H1 (cell line): ENCODE measurements at regions not wholly inside any gene's neighbourhood (a gene's known extent, or its start where the extent isn't known, plus 50 kb on each side); places are given as distances from the start of the nearest gene placed in this dataset.
"Not testable (repeated sequence)": the region's sequence is repeated elsewhere in the genome, so short reads cannot be mapped to it uniquely, and the experiment has no call there.

Source experiments
- CTCF ChIA-PET: fragments of 300-600 bp; sonication (Branson Sonifier 250); formaldehyde crosslinking; loops from one replicate; lab custom pipeline; 2021; ENCODE audit not compliant: partially characterized antibody; lab: Charles Lee
- POLR2A ChIA-PET: fragments of 300-600 bp; sonication (Branson Sonifier 250); formaldehyde crosslinking; loops from one replicate; lab custom pipeline; 2021; ENCODE audit warnings: inconsistent platforms; ENCODE audit not compliant: partially characterized antibody; lab: Charles Lee
- DNase-seq, 2 experiments: peaks; one replicate each; pipeline versions ENCODE4 v3.0.0 to v3.0.0-alpha.2; 2010 to 2022; ENCODE audit warnings: low spot score in 2 of 2, low read depth in 1 of 2, mixed read lengths in 1 of 2
- FAIRE-seq: peaks from 2 replicates; lab custom pipeline; 2011; peaks lifted over from hg19 to GRCh38; lab: Jason Lieb, UNC
- H2AFZ ChIP-seq: 2 replicates; pipeline ENCODE4 v1.8.1; 2012; ENCODE audit warnings: low read length, inconsistent platforms
- H2AK5ac ChIP-seq: 2 replicates; pipeline ENCODE4 v1.6.1; 2013; ENCODE audit warnings: low read depth, low read length
- H2BK120ac ChIP-seq: replicated peaks from 2 replicates; pipeline ENCODE3; 2013; ENCODE audit warnings: low read depth, low read length, inconsistent platforms
- H2BK12ac ChIP-seq: 2 replicates; pipeline ENCODE4 v1.6.1; 2013; ENCODE audit warnings: low read depth, low read length
- H2BK15ac ChIP-seq: 2 replicates; pipeline ENCODE4 v1.6.1; 2013; ENCODE audit warnings: low read length
- H2BK20ac ChIP-seq: 2 replicates; pipeline ENCODE4 v1.6.1; 2013; ENCODE audit warnings: low read length
- H2BK5ac ChIP-seq: 2 replicates; pipeline ENCODE4 v1.6.1; 2013; ENCODE audit warnings: low read depth, low read length
- H3K14ac ChIP-seq: 2 replicates; pipeline ENCODE4 v1.6.1; 2013; ENCODE audit warnings: inconsistent platforms; ENCODE audit not compliant: insufficient read length
- H3K18ac ChIP-seq: 2 replicates; pipeline ENCODE4 v1.6.1; 2013; ENCODE audit warnings: low read length; ENCODE audit errors: extremely low read depth
- H3K23ac ChIP-seq: 2 replicates; pipeline ENCODE4 v1.6.1; 2013; ENCODE audit warnings: inconsistent platforms; ENCODE audit not compliant: insufficient read length
- H3K23me2 ChIP-seq: 2 replicates; pipeline ENCODE4 v1.6.1; 2013; ENCODE audit warnings: low read depth, low read length
- H3K27ac ChIP-seq: 2 replicates; pipeline ENCODE4 v1.6.1; 2011; ENCODE audit warnings: low read depth, low read length, inconsistent platforms
- H3K27me3 ChIP-seq, 4 experiments: replicated peaks in 1 of 4; 1 replicate in 1 of 4; 2 replicates in 3 of 4; pipeline versions ENCODE4 v1.6.1 to v1.8.1; 2011 to 2013; ENCODE audit warnings: low read length in 3 of 4, mild to moderate bottlenecking in 3 of 4, inconsistent platforms in 2 of 4, mixed read lengths in 2 of 4, moderate library complexity in 1 of 4; ENCODE audit not compliant: control insufficient read depth in 3 of 4, insufficient read depth in 3 of 4; ENCODE audit errors: extremely low read depth in 1 of 4
- H3K36me3 ChIP-seq, 4 experiments: 2 replicates each; pipeline versions ENCODE4 v1.6.1 to v1.8.1; 2011 to 2013; ENCODE audit warnings: mild to moderate bottlenecking in 4 of 4, low read length in 3 of 4, moderate library complexity in 2 of 4, control low read depth in 1 of 4, inconsistent platforms in 1 of 4; ENCODE audit not compliant: insufficient read depth in 4 of 4, control insufficient read depth in 2 of 4
- H3K4ac ChIP-seq: replicated peaks from 2 replicates; pipeline ENCODE3; 2013; ENCODE audit warnings: low read length, low read depth, mixed read lengths, inconsistent platforms; ENCODE audit not compliant: insufficient read length
- H3K4me1 ChIP-seq, 4 experiments: replicated peaks in 1 of 4; 1 replicate in 1 of 4; 2 replicates in 3 of 4; pipeline versions ENCODE4 v1.6.1 to v1.8.1; 2011 to 2013; ENCODE audit warnings: low read length in 3 of 4, inconsistent platforms in 2 of 4, mixed read lengths in 1 of 4; ENCODE audit not compliant: insufficient read depth in 4 of 4, control insufficient read depth in 3 of 4
- H3K4me2 ChIP-seq, 2 experiments: 2 replicates each; pipeline versions ENCODE4 v1.6.1 to v1.8.1; 2011 to 2013; ENCODE audit warnings: low read depth in 2 of 2, low read length in 2 of 2, control low read depth in 1 of 2, inconsistent platforms in 1 of 2, mild to moderate bottlenecking in 1 of 2; ENCODE audit not compliant: insufficient read depth in 1 of 2
- H3K4me3 ChIP-seq, 4 experiments: fragments of 200-600, 300-600 bp in 1 of 4; sonication (generic), shearing (Covaris generic), sonication (Bioruptor Twin) in 1 of 4; 2 replicates each; pipeline versions ENCODE4 v1.5.1 to v1.8.1; 2011 to 2016; ENCODE audit warnings: low read length in 4 of 4, low read depth in 3 of 4, control low read depth in 2 of 4, inconsistent platforms in 2 of 4, mild to moderate bottlenecking in 2 of 4, mixed read lengths in 1 of 4, moderate library complexity in 1 of 4; ENCODE audit not compliant: insufficient read depth in 2 of 4; ENCODE audit errors: extremely low read depth in 1 of 4
- H3K56ac ChIP-seq: replicated peaks from 2 replicates; pipeline ENCODE3; 2013; ENCODE audit warnings: low read depth, mild to moderate bottlenecking, mixed read lengths, low read length, inconsistent platforms; ENCODE audit not compliant: insufficient read length
- H3K79me1 ChIP-seq: 2 replicates; pipeline ENCODE4 v1.6.1; 2013; ENCODE audit warnings: low read depth, low read length, control low read depth
- H3K79me2 ChIP-seq, 2 experiments: 2 replicates each; pipeline versions ENCODE4 v1.6.1 to v1.8.1; 2012 to 2013; ENCODE audit warnings: low read length in 2 of 2, mild to moderate bottlenecking in 2 of 2, inconsistent platforms in 1 of 2; ENCODE audit not compliant: insufficient read depth in 2 of 2, control insufficient read depth in 1 of 2
- H3K9ac ChIP-seq, 4 experiments: replicated peaks in 1 of 4; 1 replicate in 1 of 4; 2 replicates in 3 of 4; pipeline versions ENCODE4 v1.6.1 to v1.8.1; 2011 to 2013; ENCODE audit warnings: low read depth in 3 of 4, low read length in 3 of 4, control low read depth in 2 of 4, mild to moderate bottlenecking in 2 of 4, moderate library complexity in 2 of 4, inconsistent platforms in 1 of 4; ENCODE audit errors: extremely low read depth in 1 of 4
- H3K9me3 ChIP-seq, 2 experiments: 2 replicates each; pipeline versions ENCODE4 v1.6.1 to v1.8.1; 2012 to 2013; ENCODE audit warnings: mild to moderate bottlenecking in 2 of 2, moderate library complexity in 2 of 2, control low read depth in 1 of 2, inconsistent platforms in 1 of 2, low read depth in 1 of 2, low read length in 1 of 2, mixed read lengths in 1 of 2; ENCODE audit not compliant: insufficient read depth in 2 of 2
- H4K20me1 ChIP-seq, 2 experiments: replicated peaks in 1 of 2; 2 replicates each; pipeline versions ENCODE3 to v1.8.1; 2011 to 2013; ENCODE audit warnings: inconsistent platforms in 2 of 2, low read length in 2 of 2, mild to moderate bottlenecking in 1 of 2; ENCODE audit not compliant: insufficient read depth in 2 of 2, control insufficient read depth in 1 of 2
- H4K5ac ChIP-seq: 2 replicates; pipeline ENCODE4 v1.6.1; 2013; ENCODE audit warnings: low read length, low read depth, mixed read lengths, inconsistent platforms; ENCODE audit not compliant: insufficient read length
- H4K8ac ChIP-seq: 2 replicates; pipeline ENCODE4 v1.8.0; 2013; ENCODE audit warnings: mild to moderate bottlenecking, moderate library complexity, low read length, inconsistent platforms; ENCODE audit not compliant: insufficient read depth; ENCODE audit errors: extremely low read depth
- H4K91ac ChIP-seq: replicated peaks from 2 replicates; pipeline ENCODE3; 2013; ENCODE audit warnings: low read length, mixed read lengths, inconsistent platforms; ENCODE audit not compliant: insufficient read length
- RAD21 ChIP-seq, 2 experiments: IDR thresholded peaks in 1 of 2; conservative IDR thresholded peaks in 1 of 2; 2 replicates each; pipeline ENCODE4 v1.6.1; 2011; ENCODE audit warnings: low read depth in 2 of 2, low read length in 2 of 2, improper control_type of control experiment in 1 of 2, inconsistent platforms in 1 of 2, mild to moderate bottlenecking in 1 of 2, moderate library complexity in 1 of 2
- WGBS, 2 experiments: shearing (Covaris generic) in 1 of 2; methylation state at CpG; one replicate each; pipeline versions ENCODE4 v1.1.6 to v1.1.7; 2013 to 2015; ENCODE audit warnings: low lambda C conversion rate in 2 of 2, mixed read lengths in 2 of 2, inconsistent platforms in 1 of 2, low coverage in 1 of 2, missing lambda C conversion rate in 1 of 2; ENCODE audit not compliant: insufficient replicate concordance in 2 of 2, insufficient coverage in 1 of 2, insufficient read length in 1 of 2; ENCODE audit errors: extremely low coverage in 1 of 2, missing lambda C conversion rate in 1 of 2; 5-methylcytosine and 5-hydroxymethylcytosine counted together
- TF ChIP-seq, protein P1 (sequence below), 3 experiments: IDR thresholded peaks; 1 replicate in 2 of 3; 2 replicates in 1 of 3; pipeline versions ENCODE4 v1.5.1 to v1.6.1; 2011; ENCODE audit warnings: low read length in 3 of 3, mild to moderate bottlenecking in 3 of 3, inconsistent platforms in 2 of 3, low read depth in 1 of 3, moderate library complexity in 1 of 3; ENCODE audit not compliant: insufficient read depth in 1 of 3; ENCODE audit errors: control extremely low read depth in 1 of 3

DNA sequence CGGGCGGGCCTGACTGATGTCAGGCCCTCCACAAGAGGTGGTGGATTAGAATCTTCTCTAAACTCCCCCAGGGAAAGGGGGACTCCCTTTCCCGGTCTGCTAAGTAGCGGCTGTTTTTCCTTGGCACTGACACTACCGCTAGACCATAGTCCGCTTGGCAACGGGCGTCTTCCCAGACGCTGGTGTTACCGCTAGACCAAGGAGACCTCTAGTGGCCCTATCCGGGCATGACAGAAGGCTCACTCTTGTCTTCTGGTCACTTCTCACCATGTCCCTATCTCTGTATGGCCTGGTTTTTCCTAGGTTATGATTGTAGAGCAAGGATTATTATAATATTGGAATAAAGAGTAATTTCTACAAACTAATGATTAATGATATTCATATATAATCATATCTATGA lies 318.2 kb upstream of the DKK2 start:
- TF ChIP-seq RAD21 (IDR thresholded peaks at IDR 0.05 in 1 of 2, conservative IDR thresholded peaks at IDR 0.05 in 1 of 2; ENCODE audit: low read depth in 2 of 2, low read length in 2 of 2): peak; percentile 80 to 83
- TF ChIP-seq, protein P1, sequence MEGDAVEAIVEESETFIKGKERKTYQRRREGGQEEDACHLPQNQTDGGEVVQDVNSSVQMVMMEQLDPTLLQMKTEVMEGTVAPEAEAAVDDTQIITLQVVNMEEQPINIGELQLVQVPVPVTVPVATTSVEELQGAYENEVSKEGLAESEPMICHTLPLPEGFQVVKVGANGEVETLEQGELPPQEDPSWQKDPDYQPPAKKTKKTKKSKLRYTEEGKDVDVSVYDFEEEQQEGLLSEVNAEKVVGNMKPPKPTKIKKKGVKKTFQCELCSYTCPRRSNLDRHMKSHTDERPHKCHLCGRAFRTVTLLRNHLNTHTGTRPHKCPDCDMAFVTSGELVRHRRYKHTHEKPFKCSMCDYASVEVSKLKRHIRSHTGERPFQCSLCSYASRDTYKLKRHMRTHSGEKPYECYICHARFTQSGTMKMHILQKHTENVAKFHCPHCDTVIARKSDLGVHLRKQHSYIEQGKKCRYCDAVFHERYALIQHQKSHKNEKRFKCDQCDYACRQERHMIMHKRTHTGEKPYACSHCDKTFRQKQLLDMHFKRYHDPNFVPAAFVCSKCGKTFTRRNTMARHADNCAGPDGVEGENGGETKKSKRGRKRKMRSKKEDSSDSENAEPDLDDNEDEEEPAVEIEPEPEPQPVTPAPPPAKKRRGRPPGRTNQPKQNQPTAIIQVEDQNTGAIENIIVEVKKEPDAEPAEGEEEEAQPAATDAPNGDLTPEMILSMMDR (IDR thresholded peaks at IDR 0.05; ENCODE audit: control extremely low read depth in 1 of 3, insufficient read depth in 1 of 3, low read depth in 1 of 3, low read length in 3 of 3): peak; percentile 56 to 67 (median 64)
- TF ChIP-seq, all 59 proteins: peak for 2; not testable (repeated sequence) for 57
- H2BK20ac ChIP-seq: not testable (repeated sequence)

More for the DNA sequence above, 318.2 kb upstream of the DKK2 start:
- H2BK12ac ChIP-seq, POLR2A ChIA-PET, H3K4me3 ChIP-seq, H3K23ac ChIP-seq, H2BK15ac ChIP-seq, H3K79me1 ChIP-seq, H4K8ac ChIP-seq, H3K14ac ChIP-seq, H3K4me2 ChIP-seq, H3K9ac ChIP-seq, H3K36me3 ChIP-seq, H2BK120ac ChIP-seq, H3K4me1 ChIP-seq, H2AK5ac ChIP-seq, H2BK5ac ChIP-seq, H3K23me2 ChIP-seq, H3K56ac ChIP-seq, H3K79me2 ChIP-seq, H2AFZ ChIP-seq, H3K18ac ChIP-seq, H4K91ac ChIP-seq, H3K9me3 ChIP-seq, H3K27me3 ChIP-seq, FAIRE-seq, H4K5ac ChIP-seq, H3K27ac ChIP-seq, H4K20me1 ChIP-seq, H3K4ac ChIP-seq: not testable (repeated sequence)
- CTCF ChIA-PET: interaction anchor here (0.8 to 1.3 kb wide), 3 partner anchors 13 to 171 kb away, joined by 4 to 7 read pairs (median 5); no protein-coding TSS in a partner anchor
- 69% methylated on average over 11 of the region's 11 CpGs; no CpG with 5 or more reads in 1 of the 2 experiments for WGBS, 2 experiments
- DNase-seq: peak; percentile 33 to 83
